ENCODE measurements at regions not wholly inside any gene's neighbourhood (a gene's known extent, or its start where the extent isn't known, plus 50 kb on each side); places are given as distances from the start of the nearest gene placed in this dataset.

GRCh38 chr4:130029442-130029841 lies 933.5 kb downstream of the C4orf33 start:
- TF ChIP-seq CTCF (IDR thresholded peaks at IDR 0.05; ENCODE audit: low read depth, low read length) (no peak), EZH2phosphoT487 (IDR thresholded peaks at IDR 0.05; ENCODE audit: low read depth) (no peak)

All from OCI-LY3 (cell line).